ENCODE measurements at regions not wholly inside any gene's neighbourhood (a gene's known extent, or its start where the extent isn't known, plus 50 kb on each side); places are given as distances from the start of the nearest gene placed in this dataset.

DNA sequence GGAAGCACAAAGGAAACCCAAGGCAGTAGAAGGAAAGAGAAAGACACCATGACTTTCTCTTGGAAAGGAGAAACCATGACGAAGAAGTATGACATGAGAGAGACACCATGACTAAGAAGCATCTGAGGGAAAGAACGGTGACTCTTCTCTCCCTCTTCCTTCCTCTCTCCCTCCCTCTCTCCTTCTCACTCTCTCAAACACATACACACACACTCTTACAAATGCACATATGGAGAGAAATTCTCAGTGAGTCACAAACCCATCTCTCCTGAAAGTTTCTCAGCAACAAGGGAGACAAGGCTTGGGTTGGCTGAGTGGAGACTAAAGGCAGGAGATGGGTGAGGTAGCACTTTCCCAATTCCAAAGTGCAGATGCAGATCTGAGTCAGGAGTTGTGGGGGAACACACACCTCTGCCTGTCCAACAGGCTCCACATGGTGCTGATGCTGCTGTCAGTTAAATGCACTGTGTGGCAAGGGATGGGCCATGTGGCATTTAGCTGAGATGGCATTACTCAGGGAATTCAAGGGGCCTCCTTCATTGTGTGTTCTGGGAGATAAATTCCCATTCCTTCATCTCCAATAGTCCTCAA lies 336.7 kb upstream of the C16orf82 start:
- no peaks in the 10 kb centered on the region for H3K27me3 ChIP-seq (ENCODE audit: control insufficient read depth in 1 of 2, insufficient read depth in 2 of 2, low read length in 2 of 2)
- H3K9ac ChIP-seq (ENCODE audit: insufficient read depth, low read depth, low read length): no peak overlapping the region
- no peaks in the 10 kb centered on the region for H3K9me3 ChIP-seq (ENCODE audit: low read length)
- no peak overlapping the region for H3K4me3 ChIP-seq (replicated peaks in 1 of 3; ENCODE audit: insufficient read depth in 1 of 3, low read depth in 2 of 3, low read length in 3 of 3)
- no peaks in the 10 kb centered on the region for H3K36me3 ChIP-seq (replicated peaks in 1 of 2; ENCODE audit: control insufficient read depth in 1 of 2, insufficient read depth in 2 of 2, low read length in 2 of 2)
- BruUV-seq (replicated peaks): no TSS peak
- H3K4me1 ChIP-seq (ENCODE audit: insufficient read depth, low read length): no peaks in the 10 kb centered on the region
- H3K79me2 ChIP-seq (ENCODE audit: insufficient read depth, low read length): no peaks in the 10 kb centered on the region
- H4K20me1 ChIP-seq (ENCODE audit: insufficient read depth, low read length): no peaks in the 10 kb centered on the region
- no peak overlapping the region for H2AFZ ChIP-seq (ENCODE audit: low read length)
- FAIRE-seq: no peak
- POLR2A ChIA-PET: no interaction called here
- no peak for ATAC-seq
- 4% methylated on average over 2 of the region's 2 CpGs for whole genome bisulfite sequencing (ENCODE audit: low lambda C conversion rate)
- CTCF ChIA-PET (ENCODE audit: low intra/inter-chr PET ratio, low total read pairs): no interaction called here
- intact Hi-C loops (cut with micrococcal nuclease; ENCODE audit: unreplicated experiment) (no loop called here), in situ Hi-C loops (cut with HindIII; ENCODE audit: extremely low pct_ligation_motif_present, low pct_unique_long_range_greater_than_20kb) (no loop called here)
- peak; percentile 47; the same call in 1 of the 2 replicates for TF ChIP-seq CREB1 (IDR thresholded peaks at IDR 0.05)
- no peak for TF ChIP-seq CREB1 (CRISPR knock-in tag; IDR thresholded peaks at IDR 0.05)
- TF ChIP-seq MAFK (conservative IDR thresholded peaks at IDR 0.05 in 1 of 2, IDR thresholded peaks at IDR 0.05 in 1 of 2; ENCODE audit: low read length in 2 of 2): peak in 1 of 2 experiments; percentile 36; a peak in 1 of 4 replicates
- TF ChIP-seq, protein P1, sequence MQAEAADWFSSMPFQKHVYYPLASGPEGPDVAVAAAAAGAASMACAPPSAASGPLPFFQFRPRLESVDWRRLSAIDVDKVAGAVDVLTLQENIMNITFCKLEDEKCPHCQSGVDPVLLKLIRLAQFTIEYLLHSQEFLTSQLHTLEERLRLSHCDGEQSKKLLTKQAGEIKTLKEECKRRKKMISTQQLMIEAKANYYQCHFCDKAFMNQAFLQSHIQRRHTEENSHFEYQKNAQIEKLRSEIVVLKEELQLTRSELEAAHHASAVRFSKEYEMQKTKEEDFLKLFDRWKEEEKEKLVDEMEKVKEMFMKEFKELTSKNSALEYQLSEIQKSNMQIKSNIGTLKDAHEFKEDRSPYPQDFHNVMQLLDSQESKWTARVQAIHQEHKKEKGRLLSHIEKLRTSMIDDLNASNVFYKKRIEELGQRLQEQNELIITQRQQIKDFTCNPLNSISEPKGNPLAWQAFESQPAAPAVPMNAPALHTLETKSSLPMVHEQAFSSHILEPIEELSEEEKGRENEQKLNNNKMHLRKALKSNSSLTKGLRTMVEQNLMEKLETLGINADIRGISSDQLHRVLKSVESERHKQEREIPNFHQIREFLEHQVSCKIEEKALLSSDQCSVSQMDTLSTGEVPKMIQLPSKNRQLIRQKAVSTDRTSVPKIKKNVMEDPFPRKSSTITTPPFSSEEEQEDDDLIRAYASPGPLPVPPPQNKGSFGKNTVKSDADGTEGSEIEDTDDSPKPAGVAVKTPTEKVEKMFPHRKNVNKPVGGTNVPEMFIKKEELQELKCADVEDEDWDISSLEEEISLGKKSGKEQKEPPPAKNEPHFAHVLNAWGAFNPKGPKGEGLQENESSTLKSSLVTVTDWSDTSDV (CRISPR knock-in tag; IDR thresholded peaks at IDR 0.05): no peak
- no peak overlapping the region for H3K27ac ChIP-seq (ENCODE audit: extremely low read length, insufficient read depth, low read length)
- no peak overlapping the region for H3K4me2 ChIP-seq (ENCODE audit: low read depth, low read length)
- no peak for DNase-seq (ENCODE audit: low spot score)

DNA sequence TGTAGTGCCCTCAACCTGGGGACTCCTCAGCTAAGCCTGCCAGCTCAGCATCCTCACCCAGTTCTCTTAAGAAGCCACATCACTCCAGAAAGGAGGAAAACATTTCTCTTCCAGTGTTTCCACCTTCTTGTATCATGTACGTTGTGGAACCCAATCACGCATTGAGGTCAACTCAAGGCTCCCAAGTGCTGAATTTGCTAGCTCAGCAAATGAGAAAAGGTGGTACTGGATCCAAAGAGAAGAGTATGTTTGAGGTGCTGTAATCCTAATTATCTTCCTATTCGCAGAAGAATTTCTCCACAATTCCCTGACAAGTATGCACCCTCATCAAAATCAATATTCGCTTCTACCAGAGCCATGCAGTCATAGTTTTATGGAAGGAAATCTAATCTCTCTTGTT lies 335.0 kb upstream of the C16orf82 start:
- no peak for ATAC-seq
- in situ Hi-C loops (cut with HindIII; ENCODE audit: extremely low pct_ligation_motif_present, low pct_unique_long_range_greater_than_20kb) (no loop called here), intact Hi-C loops (cut with micrococcal nuclease; ENCODE audit: unreplicated experiment) (no loop called here)
- 0 out of 5 replicates have a peak, but pooled peaks cover 0 to 1% of the 10 kb centered on the region in 2 experiments for H3K27me3 ChIP-seq (ENCODE audit: control insufficient read depth in 1 of 2, insufficient read depth in 2 of 2, low read length in 2 of 2)
- no peak overlapping the region for H3K4me3 ChIP-seq (replicated peaks in 1 of 3; ENCODE audit: insufficient read depth in 1 of 3, low read depth in 2 of 3, low read length in 3 of 3)
- no peaks in the 10 kb centered on the region for H3K4me1 ChIP-seq (ENCODE audit: insufficient read depth, low read length)
- H3K4me2 ChIP-seq (ENCODE audit: low read depth, low read length): no peak overlapping the region
- no peaks in the 10 kb centered on the region for H3K36me3 ChIP-seq (replicated peaks in 1 of 2; ENCODE audit: control insufficient read depth in 1 of 2, insufficient read depth in 2 of 2, low read length in 2 of 2)
- no peak overlapping the region for H2AFZ ChIP-seq (ENCODE audit: low read length)
- H3K27ac ChIP-seq (ENCODE audit: extremely low read length, insufficient read depth, low read length): no peak overlapping the region
- BruUV-seq (replicated peaks): no TSS peak
- ChIA-PET POLR2A (no interaction called here), CTCF (ENCODE audit: low intra/inter-chr PET ratio, low total read pairs) (no interaction called here)
- H3K9me3 ChIP-seq (ENCODE audit: low read length): no peaks in the 10 kb centered on the region
- no peak for DNase-seq (ENCODE audit: low spot score)
- WGBS (ENCODE audit: low lambda C conversion rate): 8% methylated on average over 4 of the region's 4 CpGs
- no peaks in the 10 kb centered on the region for H3K79me2 ChIP-seq (ENCODE audit: insufficient read depth, low read length)
- H4K20me1 ChIP-seq (ENCODE audit: insufficient read depth, low read length): no peaks in the 10 kb centered on the region
- no peak overlapping the region for H3K9ac ChIP-seq (ENCODE audit: insufficient read depth, low read depth, low read length)
- FAIRE-seq: no peak
- TF ChIP-seq HDAC1 (CRISPR knock-in tag; IDR thresholded peaks at IDR 0.05): no peak
- TF ChIP-seq ZBTB20 (CRISPR knock-in tag; IDR thresholded peaks at IDR 0.05; ENCODE audit: borderline replicate concordance, low read depth): no peak
- TF ChIP-seq, protein P2, sequence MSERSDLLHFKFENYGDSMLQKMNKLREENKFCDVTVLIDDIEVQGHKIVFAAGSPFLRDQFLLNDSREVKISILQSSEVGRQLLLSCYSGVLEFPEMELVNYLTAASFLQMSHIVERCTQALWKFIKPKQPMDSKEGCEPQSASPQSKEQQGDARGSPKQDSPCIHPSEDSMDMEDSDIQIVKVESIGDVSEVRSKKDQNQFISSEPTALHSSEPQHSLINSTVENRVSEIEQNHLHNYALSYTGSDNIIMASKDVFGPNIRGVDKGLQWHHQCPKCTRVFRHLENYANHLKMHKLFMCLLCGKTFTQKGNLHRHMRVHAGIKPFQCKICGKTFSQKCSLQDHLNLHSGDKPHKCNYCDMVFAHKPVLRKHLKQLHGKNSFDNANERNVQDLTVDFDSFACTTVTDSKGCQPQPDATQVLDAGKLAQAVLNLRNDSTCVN (CRISPR knock-in tag; IDR thresholded peaks at IDR 0.05; ENCODE audit: borderline replicate concordance): no peak
- no peak for TF ChIP-seq ZNF225 (CRISPR knock-in tag; IDR thresholded peaks at IDR 0.05)
- TF ChIP-seq, protein P3, sequence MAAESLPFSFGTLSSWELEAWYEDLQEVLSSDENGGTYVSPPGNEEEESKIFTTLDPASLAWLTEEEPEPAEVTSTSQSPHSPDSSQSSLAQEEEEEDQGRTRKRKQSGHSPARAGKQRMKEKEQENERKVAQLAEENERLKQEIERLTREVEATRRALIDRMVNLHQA (CRISPR knock-in tag; IDR thresholded peaks at IDR 0.05): no peak
- no peak for TF ChIP-seq RFX5 (IDR thresholded peaks at IDR 0.05; ENCODE audit: low read depth, low read length)
- no peak for TF ChIP-seq ZFAT (CRISPR knock-in tag; conservative IDR thresholded peaks at IDR 0.05)
- TF ChIP-seq ZFYVE20 (CRISPR knock-in tag; IDR thresholded peaks at IDR 0.05; ENCODE audit: borderline replicate concordance, low read depth): no peak
- no peak for TF ChIP-seq TMF1 (CRISPR knock-in tag; IDR thresholded peaks at IDR 0.05; ENCODE audit: low read depth)
- TF ChIP-seq DNMT1 (CRISPR knock-in tag; IDR thresholded peaks at IDR 0.05): no peak
- TF ChIP-seq CBX5 (CRISPR knock-in tag; IDR thresholded peaks at IDR 0.05; ENCODE audit: borderline replicate concordance): no peak
- no peak for TF ChIP-seq HNRNPK (IDR thresholded peaks at IDR 0.05; ENCODE audit: low read depth, low read length, poor library complexity, severe bottlenecking)

Data from HepG2 (cell line).